DOHH2 (cell line): ENCODE measurements at regions not wholly inside any gene's neighbourhood (a gene's known extent, or its start where the extent isn't known, plus 50 kb on each side); places are given as distances from the start of the nearest gene placed in this dataset.

ENCODE experiments used
- H3F3A ChIP-seq: fragments of 200-600 bp; sonication (generic), shearing (Covaris generic); 2 replicates; pipeline ENCODE4 v1.6.0; 2016; ENCODE audit warnings: antibody characterized with exemption, mild to moderate bottlenecking; ENCODE audit not compliant: control insufficient read depth, insufficient read depth
- H3K27ac ChIP-seq: fragments of 200-600 bp; sonication (generic); 2 replicates; pipeline ENCODE4 v1.5.1; 2014; ENCODE audit warnings: low read depth, mild to moderate bottlenecking, low read length, moderate library complexity
- H3K27me3 ChIP-seq: fragments of 200-600 bp; sonication (generic); 2 replicates; pipeline ENCODE4 v1.6.1; 2014; ENCODE audit warnings: mild to moderate bottlenecking, low read length, mixed read lengths; ENCODE audit not compliant: control insufficient read depth
- H3K36me3 ChIP-seq: fragments of 200-600 bp; sonication (generic); 2 replicates; pipeline ENCODE4 v1.6.1; 2014; ENCODE audit warnings: mild to moderate bottlenecking, low read length, moderate library complexity, mixed read lengths; ENCODE audit not compliant: control insufficient read depth
- H3K4me1 ChIP-seq: fragments of 200-600 bp; sonication (generic); 2 replicates; pipeline ENCODE4 v1.6.1; 2014; ENCODE audit warnings: mild to moderate bottlenecking, low read length, mixed read lengths; ENCODE audit not compliant: control insufficient read depth
- H3K4me2 ChIP-seq: fragments of 200-600 bp; sonication (generic); 2 replicates; pipeline ENCODE4 v1.6.0; 2014; ENCODE audit warnings: mild to moderate bottlenecking, low read length, moderate library complexity
- H3K4me3 ChIP-seq: fragments of 200-600 bp; sonication (generic); 2 replicates; pipeline ENCODE4 v1.5.1; 2014; ENCODE audit warnings: mild to moderate bottlenecking, low read length, mixed read lengths
- H3K79me2 ChIP-seq: fragments of 200-600 bp; sonication (generic); 2 replicates; pipeline ENCODE4 v1.6.1; 2014; ENCODE audit warnings: mild to moderate bottlenecking, low read length, mixed read lengths; ENCODE audit not compliant: control insufficient read depth
- H3K9me2 ChIP-seq: fragments of 200-600 bp; sonication (generic); replicated peaks from 2 replicates; pipeline ENCODE4 v1.6.1; 2014; ENCODE audit warnings: mild to moderate bottlenecking, low read length, mixed read lengths; ENCODE audit not compliant: control insufficient read depth
- H3K9me3 ChIP-seq: fragments of 200-600 bp; sonication (generic); 2 replicates; pipeline ENCODE4 v1.6.1; 2014; ENCODE audit warnings: antibody characterized with exemption, low read length, mixed read lengths; ENCODE audit not compliant: control insufficient read depth, insufficient read depth
- H4K20me1 ChIP-seq: fragments of 200-600 bp; sonication (generic); 2 replicates; pipeline ENCODE4 v1.6.0; 2014; ENCODE audit warnings: low read depth, mild to moderate bottlenecking, antibody characterized with exemption, low read length, moderate library complexity; ENCODE audit not compliant: control insufficient read depth, insufficient read depth
- CTCF ChIP-seq: fragments of 200-600 bp; sonication (generic); IDR thresholded peaks from one replicate; pipeline ENCODE4 v1.5.1; 2014; ENCODE audit warnings: antibody characterized with exemption, mild to moderate bottlenecking, low read depth, low read length; ENCODE audit not compliant: poor library complexity, severe bottlenecking
- EZH2phosphoT487 ChIP-seq: fragments of 200-600 bp; sonication (generic); IDR thresholded peaks from 2 replicates; pipeline ENCODE4 v1.6.1; 2017; ENCODE audit warnings: borderline replicate concordance, mild to moderate bottlenecking, antibody characterized with exemption, low read length, moderate library complexity, mixed read lengths

- H3K4me3 ChIP-seq, result no peak overlapping the region
- H3K79me2 ChIP-seq, result no peaks in the 10 kb centered on the region
- no peaks in the 10 kb centered on the region for H3K9me3 ChIP-seq
- no peaks in the 10 kb centered on the region for H3K9me2 ChIP-seq
- H3K4me1 ChIP-seq, result no peaks in the 10 kb centered on the region
- TF ChIP-seq EZH2phosphoT487 (no peak), CTCF (no peak)
- H4K20me1 ChIP-seq, result no peaks in the 10 kb centered on the region
- no peaks in the 10 kb centered on the region for H3K36me3 ChIP-seq
- no peaks in the 10 kb centered on the region for H3F3A ChIP-seq
- no peak overlapping the region for H3K27ac ChIP-seq
- H3K4me2 ChIP-seq, result no peak overlapping the region
- H3K27me3 ChIP-seq, result no peaks in the 10 kb centered on the region
Measured at GRCh38 chr19:30651066-30651465, 278.9 kb downstream of the ZNF536 start.

- H3K4me2 ChIP-seq, result no peak overlapping the region
- no peaks in the 10 kb centered on the region for H3K9me3 ChIP-seq
- no peak overlapping the region for H3K4me3 ChIP-seq
- H3K36me3 ChIP-seq, result no peaks in the 10 kb centered on the region
- no peaks in the 10 kb centered on the region for H4K20me1 ChIP-seq
- no peaks in the 10 kb centered on the region for H3K79me2 ChIP-seq
- H3K27ac ChIP-seq, result no peak overlapping the region
- no peaks in the 10 kb centered on the region for H3K9me2 ChIP-seq
- H3F3A ChIP-seq, result no peaks in the 10 kb centered on the region
- no peaks in the 10 kb centered on the region for H3K27me3 ChIP-seq
- H3K4me1 ChIP-seq, result no peaks in the 10 kb centered on the region
- TF ChIP-seq EZH2phosphoT487 (no peak), CTCF (peak; percentile 78)
Measured at GRCh38 chr19:30649934-30650614, 277.9 kb downstream of the ZNF536 start.

GRCh38 chr19:30648866-30649862 lies 277.0 kb downstream of the ZNF536 start:
- H3K4me3 ChIP-seq, result no peak overlapping the region

More at GRCh38 chr19:30648866-30649862, 277.0 kb downstream of the ZNF536 start:
- Histone ChIP-seq H3K4me2 (no peak overlapping the region), H3F3A (no peaks in the 10 kb centered on the region), H3K36me3 (no peaks in the 10 kb centered on the region), H3K79me2 (no peaks in the 10 kb centered on the region), H3K27me3 (no peaks in the 10 kb centered on the region), H3K9me2 (no peaks in the 10 kb centered on the region), H3K9me3 (no peaks in the 10 kb centered on the region), H3K27ac (no peak overlapping the region), H4K20me1 (no peaks in the 10 kb centered on the region), H3K4me1 (no peaks in the 10 kb centered on the region)
- TF ChIP-seq CTCF (no peak), EZH2phosphoT487 (no peak)
